Cardiac fibroblast (primary cell): ENCODE measurements at regions not wholly inside any gene's neighbourhood (a gene's known extent, or its start where the extent isn't known, plus 50 kb on each side); places are given as distances from the start of the nearest gene placed in this dataset.

Source experiments
- DNase-seq, 2 donors: peaks; one replicate each; pipeline versions ENCODE4 v3.0.0 to v3.0.0-alpha.2; 2010; ENCODE audit warnings: low read depth in 2 of 2
- H3K4me3 ChIP-seq, 2 donors: replicated peaks in 1 of 2; 1 replicate in 1 of 2; 2 replicates in 1 of 2; pipeline ENCODE4 v1.5.1; 2011; ENCODE audit warnings: low read depth in 2 of 2, low read length in 2 of 2, mild to moderate bottlenecking in 2 of 2, moderate library complexity in 1 of 2
- TF ChIP-seq, protein P1 (sequence below): IDR thresholded peaks from one replicate; pipeline ENCODE4 v1.5.1; 2011; ENCODE audit warnings: low read depth, mild to moderate bottlenecking, low read length, inconsistent platforms

DNA sequence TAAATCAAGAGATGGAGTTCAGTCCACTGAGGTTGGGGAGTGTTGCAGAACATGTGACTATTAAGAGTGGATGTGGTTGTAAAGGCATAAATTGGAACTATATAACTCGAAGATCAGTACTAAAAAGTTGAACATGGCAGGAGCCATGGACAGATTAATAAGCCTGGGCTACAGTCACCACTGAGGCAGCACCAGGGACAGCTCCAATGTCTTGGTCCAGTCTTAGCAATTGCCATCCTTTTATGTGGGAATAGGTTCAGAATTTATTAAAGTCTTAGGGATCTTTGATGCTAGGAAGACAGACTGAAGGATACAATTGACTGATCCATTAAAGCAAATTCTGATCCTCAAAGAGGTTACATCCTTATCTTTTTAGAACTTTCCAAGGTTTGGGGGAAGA lies 156.6 kb downstream of the ADRA2A start:
- DNase-seq = no peak
- TF ChIP-seq, protein P1, sequence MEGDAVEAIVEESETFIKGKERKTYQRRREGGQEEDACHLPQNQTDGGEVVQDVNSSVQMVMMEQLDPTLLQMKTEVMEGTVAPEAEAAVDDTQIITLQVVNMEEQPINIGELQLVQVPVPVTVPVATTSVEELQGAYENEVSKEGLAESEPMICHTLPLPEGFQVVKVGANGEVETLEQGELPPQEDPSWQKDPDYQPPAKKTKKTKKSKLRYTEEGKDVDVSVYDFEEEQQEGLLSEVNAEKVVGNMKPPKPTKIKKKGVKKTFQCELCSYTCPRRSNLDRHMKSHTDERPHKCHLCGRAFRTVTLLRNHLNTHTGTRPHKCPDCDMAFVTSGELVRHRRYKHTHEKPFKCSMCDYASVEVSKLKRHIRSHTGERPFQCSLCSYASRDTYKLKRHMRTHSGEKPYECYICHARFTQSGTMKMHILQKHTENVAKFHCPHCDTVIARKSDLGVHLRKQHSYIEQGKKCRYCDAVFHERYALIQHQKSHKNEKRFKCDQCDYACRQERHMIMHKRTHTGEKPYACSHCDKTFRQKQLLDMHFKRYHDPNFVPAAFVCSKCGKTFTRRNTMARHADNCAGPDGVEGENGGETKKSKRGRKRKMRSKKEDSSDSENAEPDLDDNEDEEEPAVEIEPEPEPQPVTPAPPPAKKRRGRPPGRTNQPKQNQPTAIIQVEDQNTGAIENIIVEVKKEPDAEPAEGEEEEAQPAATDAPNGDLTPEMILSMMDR = no peak
- H3K4me3 ChIP-seq = no peak overlapping the region

DNA sequence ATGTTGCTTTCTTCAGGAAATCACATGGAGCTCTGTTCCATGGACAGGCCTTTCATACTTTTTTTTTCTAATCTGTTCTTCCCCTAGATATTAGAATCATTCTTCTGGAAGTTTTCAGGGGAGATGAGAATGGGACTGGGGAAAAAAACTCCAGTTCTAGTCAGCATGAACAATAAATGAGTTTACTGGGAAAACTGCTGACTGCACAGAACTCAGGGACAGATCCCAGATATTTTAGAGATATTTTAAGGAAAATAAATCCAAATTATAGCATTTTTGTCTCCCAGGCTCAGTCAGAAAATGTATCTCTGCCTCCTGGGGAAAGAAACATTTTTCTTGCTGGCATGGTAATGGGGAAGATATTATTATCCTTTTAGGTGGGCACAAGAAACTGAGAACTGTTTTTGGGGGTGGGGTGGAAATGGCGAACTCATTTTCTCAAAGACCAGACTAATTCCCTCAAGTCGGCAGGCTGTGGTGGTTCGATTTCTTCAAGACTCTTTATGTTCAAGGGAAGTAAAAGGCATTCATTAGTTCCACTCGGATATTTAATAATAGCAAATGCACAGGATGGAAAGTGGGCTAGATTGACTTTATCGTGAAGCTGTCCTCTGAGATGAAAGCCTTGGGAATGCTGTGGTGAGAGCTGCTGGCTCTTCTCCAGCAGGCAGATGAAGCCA lies 157.5 kb downstream of the ADRA2A start:
- DNase-seq = no peak
- no peak overlapping the region for H3K4me3 ChIP-seq
- TF ChIP-seq, protein P1 = no peak

DNA sequence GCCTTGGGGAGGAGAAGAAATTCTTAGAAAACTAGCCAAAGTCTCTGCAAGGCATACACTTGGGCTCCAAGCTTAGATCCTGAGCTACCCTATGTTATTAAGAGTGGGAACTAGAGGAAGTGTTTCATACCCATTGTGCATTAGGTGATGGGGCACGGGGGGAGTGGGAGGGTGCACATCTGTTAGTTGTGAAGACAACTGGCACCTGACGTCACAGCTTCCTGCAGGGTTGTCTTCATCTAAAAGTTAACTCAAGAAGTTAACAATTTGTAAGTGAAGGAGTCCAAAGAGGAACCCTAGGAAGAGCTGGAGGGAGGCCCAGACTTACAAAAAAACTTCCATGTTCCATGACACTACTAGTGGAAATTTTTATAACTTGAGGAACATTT lies 158.1 kb downstream of the ADRA2A start:
- no peak for DNase-seq
- no peak overlapping the region for H3K4me3 ChIP-seq
- TF ChIP-seq, protein P1 = no peak

DNA sequence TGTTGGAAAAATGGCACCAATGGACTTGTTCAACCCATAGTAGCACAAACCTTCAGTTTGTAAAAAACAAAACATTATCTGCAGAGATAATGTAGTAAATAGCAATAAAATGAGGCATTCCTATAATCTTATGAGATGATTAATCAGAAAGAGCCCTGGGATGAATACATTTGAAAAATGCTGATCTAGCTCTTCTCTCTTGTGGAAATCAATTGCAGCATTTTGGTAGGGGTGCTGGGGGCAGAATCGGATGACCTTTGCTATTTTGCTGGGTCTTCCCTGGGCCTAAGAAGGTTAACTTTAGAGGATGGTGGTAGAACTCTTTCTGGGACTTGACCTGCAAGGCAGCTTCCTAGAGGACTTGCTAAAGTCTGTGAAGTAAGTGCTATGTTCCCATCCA lies 163.5 kb downstream of the ADRA2A start:
- no peak overlapping the region for H3K4me3 ChIP-seq
- DNase-seq = no peak
- TF ChIP-seq, protein P1 = no peak

DNA sequence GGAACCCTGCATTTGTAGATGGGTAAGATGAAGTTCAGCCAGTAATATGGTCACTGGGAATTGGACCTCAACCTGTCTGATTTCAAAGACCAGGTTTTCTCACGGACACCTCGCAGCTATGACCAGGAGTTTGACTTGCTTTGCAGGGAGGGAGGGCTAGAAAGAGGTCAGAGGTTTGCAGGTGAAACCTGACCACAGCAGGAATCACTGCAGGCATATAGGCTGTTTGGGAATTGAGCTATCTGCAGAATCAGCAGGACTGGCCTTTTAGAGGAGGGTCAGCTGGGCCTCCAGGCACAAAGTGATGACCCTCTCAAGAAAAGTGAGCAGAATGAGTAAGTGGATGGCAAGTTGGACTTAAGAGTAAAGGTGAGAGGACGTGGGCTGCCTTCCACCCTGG lies 166.3 kb downstream of the ADRA2A start:
- TF ChIP-seq, protein P1 = no peak
- DNase-seq = no peak
- H3K4me3 ChIP-seq = no peak overlapping the region

DNA sequence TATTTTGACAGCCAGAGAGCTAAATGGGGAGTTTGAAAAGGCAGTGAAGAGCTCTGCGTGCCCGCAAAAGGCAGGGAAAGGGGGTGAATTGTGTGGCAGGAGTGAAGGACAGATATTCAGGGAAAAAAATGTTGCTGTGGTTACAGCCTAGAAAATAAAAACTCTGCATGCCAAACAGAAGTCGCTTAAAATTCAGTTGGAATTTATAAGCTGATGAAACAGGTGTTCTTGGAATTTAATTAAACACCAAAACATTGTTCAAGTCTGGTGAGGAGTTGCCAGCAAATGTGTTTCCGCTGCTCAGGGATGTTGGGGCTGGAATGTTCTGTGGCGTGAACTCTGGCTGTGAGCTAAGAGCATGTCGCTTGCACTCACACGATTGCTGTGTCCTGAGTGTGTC lies 169.3 kb downstream of the ADRA2A start:
- H3K4me3 ChIP-seq = no peak overlapping the region
- TF ChIP-seq, protein P1 = no peak
- DNase-seq = no peak
